IPS-15b (cell line): ENCODE measurements at regions not wholly inside any gene's neighbourhood (a gene's known extent, or its start where the extent isn't known, plus 50 kb on each side); places are given as distances from the start of the nearest gene placed in this dataset.

ENCODE experiments used
- H3K27me3 ChIP-seq: one replicate; pipeline ENCODE4 v1.6.1; 2013; ENCODE audit warnings: low read length; ENCODE audit not compliant: control insufficient read depth, insufficient read depth
- H3K36me3 ChIP-seq: one replicate; pipeline ENCODE4 v1.6.1; 2013; ENCODE audit warnings: low read length; ENCODE audit not compliant: control insufficient read depth, insufficient read depth
- H3K4me1 ChIP-seq: one replicate; pipeline ENCODE4 v1.6.1; 2013; ENCODE audit warnings: mild to moderate bottlenecking, low read length; ENCODE audit not compliant: control insufficient read depth, insufficient read depth
- H3K4me3 ChIP-seq: one replicate; pipeline ENCODE4 v1.5.1; 2013; ENCODE audit warnings: low read depth, low read length
- H3K9ac ChIP-seq: one replicate; pipeline ENCODE4 v1.6.1; 2013; ENCODE audit warnings: low read depth, mild to moderate bottlenecking, low read length
- H3K9me3 ChIP-seq: one replicate; pipeline ENCODE4 v1.6.1; 2013; ENCODE audit warnings: mild to moderate bottlenecking, low read length; ENCODE audit not compliant: control insufficient read depth, insufficient read depth

DNA sequence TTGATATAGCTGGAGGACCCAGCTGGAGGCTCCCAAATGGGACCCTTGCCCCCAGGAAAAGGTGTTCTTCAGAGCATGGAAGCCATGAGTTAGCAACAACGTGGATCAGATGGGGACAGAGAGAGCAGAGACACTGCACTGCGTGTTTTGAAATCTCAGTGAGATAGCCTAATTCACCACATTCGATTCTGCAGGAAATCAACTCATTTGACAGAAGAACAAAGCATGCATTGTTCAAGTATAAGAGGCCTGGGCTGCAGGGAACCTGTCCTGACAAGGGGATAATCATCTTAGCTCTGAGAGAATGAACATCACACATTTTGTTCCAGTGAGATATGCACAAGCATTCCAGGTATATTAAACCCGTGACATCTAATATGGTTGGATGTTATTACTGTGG, 450.2 kb downstream of the CDH26 start:
- H3K4me1 ChIP-seq = no peaks in the 10 kb centered on the region
- H3K36me3 ChIP-seq = no peaks in the 10 kb centered on the region
- no peak overlapping the region for H3K4me3 ChIP-seq
- H3K9me3 ChIP-seq = no peaks in the 10 kb centered on the region
- no peaks in the 10 kb centered on the region for H3K27me3 ChIP-seq
- H3K9ac ChIP-seq = no peak overlapping the region

DNA sequence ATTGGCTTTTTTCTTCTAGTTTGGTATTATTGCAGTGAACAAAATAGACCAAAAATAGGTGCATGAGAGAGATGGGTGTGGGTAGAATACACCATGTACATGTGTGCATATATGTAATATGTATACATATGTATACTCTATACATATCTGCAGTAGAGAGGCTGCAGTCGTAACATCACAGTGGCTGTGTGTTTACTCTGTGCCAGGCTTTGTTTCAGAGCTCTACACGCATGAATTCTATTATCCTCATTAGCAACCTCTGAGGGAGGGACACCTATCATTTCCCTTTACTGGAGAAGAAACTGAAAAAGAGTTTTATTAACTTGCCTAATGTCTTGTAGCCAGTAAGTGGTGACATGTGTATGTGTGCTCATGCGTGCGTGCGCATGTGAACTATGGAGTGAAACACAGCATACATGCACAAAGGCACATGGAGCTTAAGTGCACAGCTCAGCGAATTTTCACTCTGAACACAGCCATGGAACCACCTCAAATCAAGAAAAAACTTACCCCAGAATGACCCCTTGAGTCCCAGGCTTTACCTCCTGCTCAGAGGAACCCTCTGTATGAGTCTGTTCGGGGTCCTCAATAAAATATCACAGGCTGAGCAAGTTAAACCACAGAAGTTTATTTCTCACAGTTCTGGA, 452.5 kb downstream of the CDH26 start:
- H3K4me3 ChIP-seq = no peak overlapping the region
- no peaks in the 10 kb centered on the region for H3K4me1 ChIP-seq
- no peak overlapping the region for H3K9ac ChIP-seq
- no peaks in the 10 kb centered on the region for H3K27me3 ChIP-seq
- H3K9me3 ChIP-seq = no peaks in the 10 kb centered on the region
- H3K36me3 ChIP-seq = no peaks in the 10 kb centered on the region

DNA sequence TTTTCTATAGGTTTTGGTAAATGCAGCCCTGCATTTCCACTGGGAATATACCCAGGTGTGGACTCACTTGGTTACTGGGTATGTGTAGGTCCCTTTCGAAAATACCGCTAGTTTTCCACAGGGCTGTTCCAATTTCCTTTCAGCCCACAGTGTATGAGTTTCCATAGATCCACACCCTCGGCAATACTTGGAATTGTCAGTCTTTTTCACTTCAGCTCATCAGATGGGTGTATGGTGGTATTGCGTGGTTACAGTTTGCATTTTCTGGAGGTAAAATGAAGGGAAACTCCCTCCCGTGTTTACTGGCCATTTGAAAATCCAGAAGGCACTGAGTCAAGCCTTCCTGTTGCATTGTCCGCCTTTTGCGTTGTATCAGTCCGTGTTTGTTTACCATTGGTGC, 453.6 kb downstream of the CDH26 start:
- no peak overlapping the region for H3K4me3 ChIP-seq
- no peaks in the 10 kb centered on the region for H3K9me3 ChIP-seq
- H3K27me3 ChIP-seq = no peaks in the 10 kb centered on the region
- no peaks in the 10 kb centered on the region for H3K36me3 ChIP-seq
- H3K4me1 ChIP-seq = no peaks in the 10 kb centered on the region
- H3K9ac ChIP-seq = no peak overlapping the region

DNA sequence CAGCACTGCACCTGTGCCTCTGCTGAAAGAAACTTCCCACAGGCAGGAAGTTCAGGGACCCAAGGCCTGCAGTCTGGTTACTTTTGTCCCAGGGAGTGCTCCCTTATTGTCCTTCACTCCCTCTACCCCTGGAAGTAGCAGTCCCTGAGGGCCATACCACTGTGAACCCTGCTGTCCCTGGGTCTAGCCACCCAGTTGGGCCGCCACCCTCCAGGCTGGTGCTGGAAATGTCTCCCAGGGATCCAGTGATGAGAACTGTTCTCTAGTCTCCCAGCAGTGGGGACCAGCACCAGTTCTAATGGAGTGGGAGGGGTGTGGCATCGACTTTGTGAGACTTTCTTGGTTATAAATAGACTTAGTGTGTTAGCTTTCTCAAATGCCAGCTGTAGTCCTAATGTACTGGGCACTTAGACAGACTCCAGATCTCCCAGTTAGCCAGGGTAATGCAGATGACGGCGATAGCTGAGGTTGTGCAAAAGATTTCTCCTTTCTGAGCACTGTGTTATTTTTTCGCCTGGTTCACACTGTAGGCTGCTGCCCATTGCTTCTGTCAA, 462.5 kb downstream of the CDH26 start:
- H3K9me3 ChIP-seq = no peaks in the 10 kb centered on the region
- H3K4me3 ChIP-seq = no peak overlapping the region
- H3K27me3 ChIP-seq = no peaks in the 10 kb centered on the region
- H3K9ac ChIP-seq = no peak overlapping the region
- H3K4me1 ChIP-seq = no peaks in the 10 kb centered on the region
- no peaks in the 10 kb centered on the region for H3K36me3 ChIP-seq

DNA sequence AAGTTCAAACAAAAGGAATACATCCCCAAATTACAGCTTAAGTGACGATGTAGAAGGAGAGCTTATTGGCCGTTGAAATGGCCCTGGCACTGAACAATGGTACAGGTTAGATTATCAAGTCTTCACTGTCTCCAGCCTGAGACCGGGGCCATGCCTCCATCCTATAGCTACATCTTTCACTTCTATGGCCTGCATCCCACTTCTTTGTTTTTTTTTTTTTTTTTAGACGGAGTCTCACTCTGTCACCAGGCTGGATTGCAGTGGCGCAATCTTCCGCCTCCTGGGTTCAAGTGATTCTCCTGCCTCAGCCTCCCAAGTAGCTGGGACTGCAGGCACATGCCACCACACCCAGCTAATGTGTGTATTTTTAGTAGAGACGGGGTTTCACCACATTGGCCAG, 464.6 kb downstream of the CDH26 start:
- no peaks in the 10 kb centered on the region for H3K27me3 ChIP-seq
- no peaks in the 10 kb centered on the region for H3K9me3 ChIP-seq

DNA sequence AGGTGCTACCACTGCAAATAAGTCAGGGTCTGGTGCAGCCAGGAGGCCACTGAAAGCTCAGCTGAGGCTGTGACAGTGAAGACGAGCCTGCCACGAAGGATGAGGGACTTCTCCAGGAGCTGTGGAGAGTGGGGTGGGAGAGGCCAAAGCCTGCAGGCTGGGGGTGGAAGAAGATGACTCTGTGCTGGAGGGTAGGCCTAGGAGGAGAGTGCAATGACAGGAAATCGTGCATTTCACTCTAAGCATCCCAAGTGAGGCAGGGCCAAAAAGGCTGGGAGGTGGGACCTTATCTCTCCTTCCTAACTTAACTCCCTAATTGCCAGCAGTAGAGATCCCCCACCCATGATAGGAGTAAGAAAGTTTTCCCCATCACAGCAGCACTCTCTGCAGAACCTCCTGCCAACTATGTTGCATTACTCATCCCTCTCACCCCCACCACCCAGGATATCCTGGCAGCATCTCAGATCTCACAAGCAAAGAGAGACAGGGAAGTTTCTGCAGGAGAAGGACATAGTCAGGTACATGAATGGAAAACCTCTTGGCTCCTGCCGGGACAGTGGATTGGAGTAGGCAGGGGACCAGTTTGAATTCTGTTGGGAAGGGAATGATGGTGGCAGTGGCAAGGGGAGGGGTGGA, 466.2 kb downstream of the CDH26 start:
- Histone ChIP-seq H3K36me3 (no peaks in the 10 kb centered on the region), H3K9ac (no peak overlapping the region), H3K4me1 (no peaks in the 10 kb centered on the region), H3K27me3 (no peaks in the 10 kb centered on the region), H3K9me3 (no peaks in the 10 kb centered on the region), H3K4me3 (no peak overlapping the region)

More for the DNA sequence above, 464.6 kb downstream of the CDH26 start:
- no peak overlapping the region for H3K4me3 ChIP-seq
- no peak overlapping the region for H3K9ac ChIP-seq
- H3K4me1 ChIP-seq = no peaks in the 10 kb centered on the region
- no peaks in the 10 kb centered on the region for H3K36me3 ChIP-seq

DNA sequence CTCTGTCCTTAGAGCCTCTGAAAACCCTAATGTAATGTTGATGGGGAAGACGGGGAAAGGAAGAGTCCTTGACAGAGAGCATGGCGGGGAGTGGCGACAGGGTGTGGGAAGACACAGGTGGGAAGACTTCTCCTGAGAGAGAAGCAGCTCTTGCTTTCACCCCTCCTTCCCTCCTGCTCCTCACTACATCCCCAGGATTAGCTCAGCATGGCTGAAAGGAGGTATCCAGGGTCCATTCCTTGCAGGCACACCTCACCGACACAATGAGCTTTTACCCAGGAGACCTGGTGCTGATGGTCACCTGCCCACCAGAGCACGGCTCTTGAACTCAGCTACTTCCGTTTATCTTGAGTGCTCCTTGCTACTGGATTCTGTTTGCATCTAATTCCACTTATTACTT, 469.3 kb downstream of the CDH26 start:
- H3K9ac ChIP-seq = no peak overlapping the region
- H3K27me3 ChIP-seq = no peaks in the 10 kb centered on the region
- no peaks in the 10 kb centered on the region for H3K9me3 ChIP-seq
- no peak overlapping the region for H3K4me3 ChIP-seq
- H3K4me1 ChIP-seq = no peaks in the 10 kb centered on the region
- H3K36me3 ChIP-seq = no peaks in the 10 kb centered on the region

DNA sequence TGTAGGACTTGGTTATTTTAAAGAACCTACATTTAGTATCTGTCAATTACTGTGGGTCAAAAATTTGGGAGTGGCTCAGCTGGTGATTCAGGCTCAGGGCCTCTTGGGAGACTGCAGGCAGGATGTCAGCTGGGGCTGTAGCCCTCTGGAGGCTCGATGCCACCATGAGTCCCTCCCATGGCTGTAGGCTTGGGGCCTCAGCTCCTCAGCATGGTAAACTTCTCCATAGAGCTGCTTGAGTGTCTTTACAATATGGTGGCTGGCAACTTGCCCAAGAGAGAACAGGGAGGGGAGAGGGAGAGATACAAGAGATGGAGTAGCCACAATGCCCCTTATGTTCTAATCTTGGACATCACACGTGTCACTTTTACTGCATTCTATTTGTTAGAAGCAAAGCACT, 470.4 kb downstream of the CDH26 start:
- H3K36me3 ChIP-seq = no peaks in the 10 kb centered on the region
- no peaks in the 10 kb centered on the region for H3K27me3 ChIP-seq
- no peak overlapping the region for H3K4me3 ChIP-seq
- no peak overlapping the region for H3K9ac ChIP-seq
- no peaks in the 10 kb centered on the region for H3K9me3 ChIP-seq
- H3K4me1 ChIP-seq = peaks cover 5% of the 10 kb centered on the region

DNA sequence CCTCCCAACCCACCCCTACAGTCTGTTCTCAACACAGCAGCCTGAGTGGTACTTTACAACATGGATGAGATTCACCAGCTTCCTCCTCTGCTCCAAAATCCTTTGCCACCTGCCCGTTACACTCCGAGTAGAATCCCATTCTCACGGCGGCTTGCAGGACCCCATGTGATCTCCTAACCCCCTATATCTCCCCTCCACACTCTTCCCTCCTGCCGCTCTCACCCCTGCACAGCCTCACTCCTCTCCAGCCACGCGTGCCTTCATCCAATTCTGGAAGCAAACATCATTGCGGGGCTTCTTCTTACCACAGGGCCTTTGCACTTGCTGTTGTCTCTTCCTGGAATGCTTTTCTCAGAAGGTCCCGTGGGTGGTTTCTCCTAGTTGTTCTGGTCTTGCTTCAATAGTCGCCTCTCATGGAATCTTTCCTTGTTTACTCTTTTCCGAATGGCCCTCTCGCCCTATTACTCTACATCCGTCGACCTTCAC, 472.3 kb downstream of the CDH26 start:
- H3K27me3 ChIP-seq = no peaks in the 10 kb centered on the region
- H3K9me3 ChIP-seq = no peaks in the 10 kb centered on the region
- peaks cover 5% of the 10 kb centered on the region for H3K4me1 ChIP-seq
- H3K9ac ChIP-seq = no peak overlapping the region
- no peaks in the 10 kb centered on the region for H3K36me3 ChIP-seq
- no peak overlapping the region for H3K4me3 ChIP-seq

DNA sequence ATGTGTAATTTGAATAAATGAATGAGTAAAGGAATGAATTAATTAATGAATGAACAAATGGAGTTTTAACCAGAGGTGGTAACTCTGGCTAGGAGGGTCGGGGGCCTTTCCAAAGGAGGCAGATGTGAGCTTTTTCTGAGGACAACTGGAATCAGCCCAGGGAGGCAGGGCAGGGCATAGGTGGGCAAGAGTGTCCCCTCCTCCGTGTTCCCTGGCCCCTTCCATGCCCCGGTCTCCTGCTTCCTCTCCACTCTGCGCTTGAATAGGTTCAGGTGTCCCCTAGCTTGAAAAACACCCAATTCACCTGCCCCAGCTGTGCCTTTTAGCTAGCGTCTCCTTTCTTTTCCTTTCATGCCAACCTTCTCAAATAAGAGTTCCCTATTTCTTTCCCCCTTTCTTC, 473.1 kb downstream of the CDH26 start:
- Histone ChIP-seq H3K9ac (no peak overlapping the region), H3K36me3 (no peaks in the 10 kb centered on the region), H3K9me3 (no peaks in the 10 kb centered on the region), H3K4me3 (no peak overlapping the region), H3K27me3 (no peaks in the 10 kb centered on the region), H3K4me1 (peaks cover 5% of the 10 kb centered on the region)

DNA sequence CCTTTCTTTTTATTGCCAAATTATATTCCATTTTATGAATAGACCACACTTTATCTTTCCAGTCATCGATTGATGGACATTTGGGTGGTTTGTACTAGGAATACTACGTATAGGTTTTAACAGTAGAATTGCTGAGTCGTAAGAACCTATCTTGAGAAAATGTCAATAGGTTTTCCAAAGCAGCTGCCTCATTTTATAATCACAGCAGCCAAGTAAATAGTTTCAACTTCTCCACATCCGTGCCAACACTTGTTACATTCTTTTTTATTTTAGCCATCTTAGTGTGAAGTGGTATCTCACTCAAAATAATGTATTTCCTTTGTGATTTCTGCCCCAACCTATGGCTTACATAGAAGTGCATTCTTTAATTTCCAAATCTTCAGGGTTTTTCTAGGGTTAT, 479.2 kb downstream of the CDH26 start:
- Histone ChIP-seq H3K9me3 (no peaks in the 10 kb centered on the region), H3K9ac (no peak overlapping the region), H3K4me3 (no peak overlapping the region), H3K4me1 (peaks cover 5% of the 10 kb centered on the region), H3K27me3 (no peaks in the 10 kb centered on the region), H3K36me3 (no peaks in the 10 kb centered on the region)
